Endothelial cell of umbilical vein (primary cell): ENCODE measurements at regions not wholly inside any gene's neighbourhood (a gene's known extent, or its start where the extent isn't known, plus 50 kb on each side); places are given as distances from the start of the nearest gene placed in this dataset.

Experiments
- EZH2 ChIP-seq: IDR thresholded peaks from 2 replicates; pipeline ENCODE4 v1.6.1; 2012; ENCODE audit warnings: borderline replicate concordance, low read depth, mild to moderate bottlenecking, moderate library complexity, low read length, inconsistent platforms; ENCODE audit not compliant: severe bottlenecking
- FOS ChIP-seq: IDR thresholded peaks from 2 replicates; pipeline ENCODE4 v1.6.1; 2011; ENCODE audit warnings: mild to moderate bottlenecking, low read length, moderate library complexity, borderline replicate concordance; ENCODE audit not compliant: insufficient read depth
- JUN ChIP-seq: IDR thresholded peaks from 2 replicates; pipeline ENCODE4 v1.6.1; 2011; ENCODE audit warnings: borderline replicate concordance, low read depth; ENCODE audit not compliant: insufficient read length, insufficient read depth
- MAX ChIP-seq: IDR thresholded peaks from 2 replicates; pipeline ENCODE4 v1.6.1; 2011; ENCODE audit not compliant: insufficient read depth, insufficient read length
- POLR2A ChIP-seq: IDR thresholded peaks from 2 replicates; pipeline ENCODE4 v1.6.1; 2012; ENCODE audit warnings: low read depth, mild to moderate bottlenecking, control low read depth, low read length
- POLR2AphosphoS5 ChIP-seq: IDR thresholded peaks from 2 replicates; pipeline ENCODE4 v1.6.1; 2012; ENCODE audit warnings: low read depth, mild to moderate bottlenecking, control low read depth, low read length, moderate library complexity; ENCODE audit not compliant: insufficient read depth
- TF ChIP-seq, protein P1 (sequence below), 2 donors: IDR thresholded peaks; 1 replicate in 1 of 2; 2 replicates in 1 of 2; pipeline ENCODE4 v1.5.1; 2011; ENCODE audit warnings: low read length in 2 of 2, mild to moderate bottlenecking in 2 of 2, moderate library complexity in 2 of 2, control low read depth in 1 of 2, inconsistent platforms in 1 of 2, low read depth in 1 of 2; ENCODE audit not compliant: insufficient read depth in 1 of 2; ENCODE audit errors: extremely low read depth in 1 of 2

DNA sequence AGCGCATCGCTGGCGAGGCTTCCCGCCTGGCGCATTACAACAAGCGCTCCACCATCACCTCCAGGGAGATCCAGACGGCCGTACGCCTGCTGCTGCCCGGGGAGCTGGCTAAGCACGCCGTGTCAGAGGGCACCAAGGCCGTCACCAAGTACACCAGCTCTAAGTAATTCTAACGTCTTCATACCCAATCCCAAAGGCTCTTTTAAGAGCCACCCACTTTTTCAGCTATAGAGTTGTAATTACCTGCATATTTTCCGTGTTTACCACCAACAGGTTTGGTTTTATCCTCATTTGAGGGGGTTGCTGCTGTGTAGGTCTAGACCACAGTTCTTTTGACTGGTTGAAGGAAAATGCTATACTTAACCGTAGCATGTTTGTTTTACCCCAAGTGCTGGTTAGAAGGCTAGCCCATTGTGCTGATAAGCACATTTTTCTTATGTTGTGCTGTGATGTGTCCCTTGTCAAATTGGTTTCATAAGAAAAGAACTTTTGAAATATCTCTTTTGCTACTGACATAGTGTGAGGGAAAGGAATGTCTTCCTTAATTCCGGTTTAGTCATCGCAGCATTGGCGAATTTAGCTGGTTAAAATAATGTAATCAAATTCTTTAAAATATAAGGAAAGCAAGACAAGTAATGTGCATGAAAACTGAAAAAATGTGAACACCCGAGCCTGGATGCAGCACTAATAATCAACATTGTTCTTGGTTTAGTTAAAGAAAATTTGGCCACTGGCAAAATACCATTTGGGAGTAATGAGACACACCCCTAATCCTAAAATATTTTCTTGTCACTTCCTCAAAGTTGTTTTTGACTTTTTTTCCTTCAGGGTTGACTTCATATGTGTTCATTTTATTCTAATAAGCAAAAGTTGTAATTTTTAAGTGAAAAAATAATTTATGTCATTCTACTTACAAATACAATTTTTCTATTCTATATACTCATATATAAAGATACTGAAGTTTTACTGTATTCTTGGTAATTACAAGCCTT, 112.8 kb downstream of the HFE start:
- TF ChIP-seq POLR2A (no peak), FOS (no peak), EZH2 (no peak), MAX (no peak), POLR2AphosphoS5 (no peak), JUN (no peak)
- TF ChIP-seq, protein P1, sequence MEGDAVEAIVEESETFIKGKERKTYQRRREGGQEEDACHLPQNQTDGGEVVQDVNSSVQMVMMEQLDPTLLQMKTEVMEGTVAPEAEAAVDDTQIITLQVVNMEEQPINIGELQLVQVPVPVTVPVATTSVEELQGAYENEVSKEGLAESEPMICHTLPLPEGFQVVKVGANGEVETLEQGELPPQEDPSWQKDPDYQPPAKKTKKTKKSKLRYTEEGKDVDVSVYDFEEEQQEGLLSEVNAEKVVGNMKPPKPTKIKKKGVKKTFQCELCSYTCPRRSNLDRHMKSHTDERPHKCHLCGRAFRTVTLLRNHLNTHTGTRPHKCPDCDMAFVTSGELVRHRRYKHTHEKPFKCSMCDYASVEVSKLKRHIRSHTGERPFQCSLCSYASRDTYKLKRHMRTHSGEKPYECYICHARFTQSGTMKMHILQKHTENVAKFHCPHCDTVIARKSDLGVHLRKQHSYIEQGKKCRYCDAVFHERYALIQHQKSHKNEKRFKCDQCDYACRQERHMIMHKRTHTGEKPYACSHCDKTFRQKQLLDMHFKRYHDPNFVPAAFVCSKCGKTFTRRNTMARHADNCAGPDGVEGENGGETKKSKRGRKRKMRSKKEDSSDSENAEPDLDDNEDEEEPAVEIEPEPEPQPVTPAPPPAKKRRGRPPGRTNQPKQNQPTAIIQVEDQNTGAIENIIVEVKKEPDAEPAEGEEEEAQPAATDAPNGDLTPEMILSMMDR (IDR thresholded peaks at IDR 0.05; ENCODE audit: extremely low read depth in 1 of 2, insufficient read depth in 1 of 2, low read depth in 1 of 2, low read length in 2 of 2): no peak
